ENCODE measurements at regions not wholly inside any gene's neighbourhood (a gene's known extent, or its start where the extent isn't known, plus 50 kb on each side); places are given as distances from the start of the nearest gene placed in this dataset.

- TF ChIP-seq POLR2A (IDR thresholded peaks at IDR 0.05; ENCODE audit: extremely low read depth, insufficient read length) (no peak), MYC (IDR thresholded peaks at IDR 0.05; ENCODE audit: low read depth, low read length) (no peak), MAX (IDR thresholded peaks at IDR 0.05; ENCODE audit: low read depth, low read length) (no peak)
- TF ChIP-seq, protein P1, sequence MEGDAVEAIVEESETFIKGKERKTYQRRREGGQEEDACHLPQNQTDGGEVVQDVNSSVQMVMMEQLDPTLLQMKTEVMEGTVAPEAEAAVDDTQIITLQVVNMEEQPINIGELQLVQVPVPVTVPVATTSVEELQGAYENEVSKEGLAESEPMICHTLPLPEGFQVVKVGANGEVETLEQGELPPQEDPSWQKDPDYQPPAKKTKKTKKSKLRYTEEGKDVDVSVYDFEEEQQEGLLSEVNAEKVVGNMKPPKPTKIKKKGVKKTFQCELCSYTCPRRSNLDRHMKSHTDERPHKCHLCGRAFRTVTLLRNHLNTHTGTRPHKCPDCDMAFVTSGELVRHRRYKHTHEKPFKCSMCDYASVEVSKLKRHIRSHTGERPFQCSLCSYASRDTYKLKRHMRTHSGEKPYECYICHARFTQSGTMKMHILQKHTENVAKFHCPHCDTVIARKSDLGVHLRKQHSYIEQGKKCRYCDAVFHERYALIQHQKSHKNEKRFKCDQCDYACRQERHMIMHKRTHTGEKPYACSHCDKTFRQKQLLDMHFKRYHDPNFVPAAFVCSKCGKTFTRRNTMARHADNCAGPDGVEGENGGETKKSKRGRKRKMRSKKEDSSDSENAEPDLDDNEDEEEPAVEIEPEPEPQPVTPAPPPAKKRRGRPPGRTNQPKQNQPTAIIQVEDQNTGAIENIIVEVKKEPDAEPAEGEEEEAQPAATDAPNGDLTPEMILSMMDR (IDR thresholded peaks at IDR 0.05; ENCODE audit: low read depth, low read length) = peak; percentile 47
These were observed 204.6 kb downstream of the PDGFRA start for GRCh38 chr4:54433686-54434085.

All from NB4 (cell line).